ENCODE measurements at regions not wholly inside any gene's neighbourhood (a gene's known extent, or its start where the extent isn't known, plus 50 kb on each side); places are given as distances from the start of the nearest gene placed in this dataset.

- no peak overlapping the region for H3K4me3 ChIP-seq (ENCODE audit: low read depth, low read length)
- no peak overlapping the region for H2AFZ ChIP-seq
- no peak for TF ChIP-seq CTCF (IDR thresholded peaks at IDR 0.05)
- no peaks in the 10 kb centered on the region for H3K79me2 ChIP-seq
- H3K9ac ChIP-seq, result no peak overlapping the region
- H3K27me3 ChIP-seq (ENCODE audit: control insufficient read depth, insufficient read depth, low read length), result peaks cover 3% of the 10 kb centered on the region
- no peak overlapping the region for H3K4me2 ChIP-seq (ENCODE audit: low read length)
- H3K27ac ChIP-seq, result no peak overlapping the region
- no peaks in the 10 kb centered on the region for H3K36me3 ChIP-seq (ENCODE audit: control insufficient read depth, insufficient read depth, low read length)
- H3K9me3 ChIP-seq (ENCODE audit: control insufficient read depth, low read length), result no peaks in the 10 kb centered on the region
- no peaks in the 10 kb centered on the region for H3K4me1 ChIP-seq
Measured at GRCh38 chr12:131603106-131603938, 107.6 kb upstream of the SFSWAP start.

- Histone ChIP-seq H3K4me2 (ENCODE audit: low read length) (no peak overlapping the region), H3K79me2 (no peaks in the 10 kb centered on the region), H3K36me3 (ENCODE audit: control insufficient read depth, insufficient read depth, low read length) (no peaks in the 10 kb centered on the region), H3K9me3 (ENCODE audit: control insufficient read depth, low read length) (no peaks in the 10 kb centered on the region), H3K27me3 (ENCODE audit: control insufficient read depth, insufficient read depth, low read length) (peaks cover 3% of the 10 kb centered on the region), H3K4me1 (no peaks in the 10 kb centered on the region), H3K27ac (no peak overlapping the region), H3K4me3 (ENCODE audit: low read depth, low read length) (no peak overlapping the region), H2AFZ (no peak overlapping the region), H3K9ac (no peak overlapping the region)
- no peak for TF ChIP-seq CTCF (IDR thresholded peaks at IDR 0.05)
Measured at GRCh38 chr12:131603939-131604795, 106.7 kb upstream of the SFSWAP start.

- TF ChIP-seq CTCF (IDR thresholded peaks at IDR 0.05), result no peak
- no peak overlapping the region for H2AFZ ChIP-seq
- no peak overlapping the region for H3K9ac ChIP-seq
- no peak overlapping the region for H3K27ac ChIP-seq
- H3K4me1 ChIP-seq, result no peaks in the 10 kb centered on the region
- H3K36me3 ChIP-seq (ENCODE audit: control insufficient read depth, insufficient read depth, low read length), result no peaks in the 10 kb centered on the region
- no peaks in the 10 kb centered on the region for H3K9me3 ChIP-seq (ENCODE audit: control insufficient read depth, low read length)
- no peak overlapping the region for H3K4me2 ChIP-seq (ENCODE audit: low read length)
- peaks cover 3% of the 10 kb centered on the region for H3K27me3 ChIP-seq (ENCODE audit: control insufficient read depth, insufficient read depth, low read length)
- H3K79me2 ChIP-seq, result no peaks in the 10 kb centered on the region
- no peak overlapping the region for H3K4me3 ChIP-seq (ENCODE audit: low read depth, low read length)
Measured at GRCh38 chr12:131604859-131605258, 106.0 kb upstream of the SFSWAP start.

DNA sequence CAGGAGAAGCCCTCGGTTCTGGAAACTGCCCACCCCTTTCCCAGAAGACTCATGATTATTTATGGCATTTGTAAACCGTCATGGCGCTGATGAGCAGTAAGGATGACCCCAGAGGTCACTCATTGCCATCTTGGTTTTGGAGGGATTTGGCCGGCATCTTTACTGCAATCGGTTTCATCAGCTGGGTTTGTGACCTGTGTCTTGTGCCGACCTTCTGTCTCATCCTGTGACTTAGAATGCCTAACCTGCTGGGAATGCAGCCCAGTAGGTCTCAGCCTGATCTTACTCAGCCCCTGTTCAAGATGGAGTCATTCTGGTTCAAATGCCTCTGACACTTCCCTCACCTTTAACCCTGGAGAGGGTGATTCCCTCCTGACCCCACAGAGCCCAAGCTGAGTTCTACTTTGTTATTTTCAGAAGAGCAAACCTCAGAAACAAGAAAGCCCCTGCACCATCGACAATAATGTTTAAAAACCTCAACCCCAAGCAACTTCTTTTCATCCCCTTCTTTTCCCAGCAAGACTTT lies 105.5 kb upstream of the SFSWAP start:
- Histone ChIP-seq H3K36me3 (ENCODE audit: control insufficient read depth, insufficient read depth, low read length) (no peaks in the 10 kb centered on the region), H3K79me2 (no peaks in the 10 kb centered on the region), H3K9ac (no peak overlapping the region), H3K4me3 (ENCODE audit: low read depth, low read length) (no peak overlapping the region), H3K9me3 (ENCODE audit: control insufficient read depth, low read length) (no peaks in the 10 kb centered on the region), H3K4me2 (ENCODE audit: low read length) (no peak overlapping the region), H2AFZ (no peak overlapping the region), H3K27me3 (ENCODE audit: control insufficient read depth, insufficient read depth, low read length) (peaks cover 3% of the 10 kb centered on the region), H3K4me1 (no peaks in the 10 kb centered on the region), H3K27ac (no peak overlapping the region)
- TF ChIP-seq CTCF (IDR thresholded peaks at IDR 0.05), result no peak

Data from parathyroid adenoma (tissue), 2 donors.